ENCODE measurements at regions not wholly inside any gene's neighbourhood (a gene's known extent, or its start where the extent isn't known, plus 50 kb on each side); places are given as distances from the start of the nearest gene placed in this dataset.

DNA sequence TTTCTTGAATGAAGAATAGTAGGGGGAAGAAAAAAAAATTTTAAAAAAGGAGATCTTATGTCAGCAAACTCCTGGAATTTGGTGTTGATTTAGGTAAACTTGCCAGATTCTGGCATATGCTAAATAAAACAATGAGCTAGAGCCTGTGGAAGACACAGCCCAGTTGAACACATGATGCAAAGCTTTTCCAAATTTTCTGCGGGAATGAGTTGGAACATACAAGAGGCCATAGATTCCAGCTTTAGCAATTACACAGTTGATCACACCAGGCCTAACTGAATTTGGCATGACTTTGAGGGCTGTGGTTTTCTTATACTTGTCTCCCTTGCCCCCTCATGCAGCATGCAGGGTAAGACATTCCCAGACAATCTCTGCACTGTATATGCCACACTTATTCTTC, 297.0 kb downstream of the SH3GL2 start:
- TF ChIP-seq CTCF (IDR thresholded peaks at IDR 0.05; ENCODE audit: low read length) = no peak
- no peak for TF ChIP-seq EZH2 (optimal IDR thresholded peaks at IDR 0.05; ENCODE audit: low read depth, low read length)
- TF ChIP-seq EZH2phosphoT487 (IDR thresholded peaks at IDR 0.05; ENCODE audit: low read length) = no peak
- Histone ChIP-seq H2AFZ (ENCODE audit: low read length) (no peak overlapping the region), H3K9me3 (replicated peaks; ENCODE audit: insufficient read depth, low read length) (no peaks in the 10 kb centered on the region), H3K4me3 (ENCODE audit: low read length) (no peak overlapping the region), H3K4me1 (ENCODE audit: low read length) (no peaks in the 10 kb centered on the region), H3K27ac (ENCODE audit: low read length) (no peak overlapping the region), H4K20me1 (ENCODE audit: insufficient read depth, low read length) (no peaks in the 10 kb centered on the region), H3K9me2 (replicated peaks; ENCODE audit: insufficient read depth, low read length) (no peaks in the 10 kb centered on the region), H3K79me2 (ENCODE audit: low read length) (no peaks in the 10 kb centered on the region), H3K36me3 (replicated peaks; ENCODE audit: insufficient read depth, low read length) (no peaks in the 10 kb centered on the region), H3K27me3 (replicated peaks; ENCODE audit: insufficient read depth, low read length) (no peaks in the 10 kb centered on the region), H3K4me2 (ENCODE audit: low read depth, low read length) (no peak overlapping the region), H3F3A (ENCODE audit: insufficient read depth, low read length) (no peaks in the 10 kb centered on the region), H3K9ac (ENCODE audit: low read length) (no peak overlapping the region)
- DNase-seq = no peak

GRCh38 chr9:17876687-17877086, 297.8 kb downstream of the SH3GL2 start:
- H4K20me1 ChIP-seq (ENCODE audit: insufficient read depth, low read length) = no peaks in the 10 kb centered on the region
- no peak overlapping the region for H3K4me2 ChIP-seq (ENCODE audit: low read depth, low read length)
- H3F3A ChIP-seq (ENCODE audit: insufficient read depth, low read length) = no peaks in the 10 kb centered on the region
- no peak for DNase-seq
- H3K9ac ChIP-seq (ENCODE audit: low read length) = no peak overlapping the region
- no peaks in the 10 kb centered on the region for H3K4me1 ChIP-seq (ENCODE audit: low read length)
- H2AFZ ChIP-seq (ENCODE audit: low read length) = no peak overlapping the region
- no peak overlapping the region for H3K4me3 ChIP-seq (ENCODE audit: low read length)
- H3K9me3 ChIP-seq (replicated peaks; ENCODE audit: insufficient read depth, low read length) = no peaks in the 10 kb centered on the region
- H3K36me3 ChIP-seq (replicated peaks; ENCODE audit: insufficient read depth, low read length) = no peaks in the 10 kb centered on the region
- H3K79me2 ChIP-seq (ENCODE audit: low read length) = no peaks in the 10 kb centered on the region
- no peaks in the 10 kb centered on the region for H3K9me2 ChIP-seq (replicated peaks; ENCODE audit: insufficient read depth, low read length)
- no peak overlapping the region for H3K27ac ChIP-seq (ENCODE audit: low read length)
- H3K27me3 ChIP-seq (replicated peaks; ENCODE audit: insufficient read depth, low read length) = no peaks in the 10 kb centered on the region
- TF ChIP-seq EZH2 (optimal IDR thresholded peaks at IDR 0.05; ENCODE audit: low read depth, low read length) = no peak
- no peak for TF ChIP-seq EZH2phosphoT487 (IDR thresholded peaks at IDR 0.05; ENCODE audit: low read length)
- TF ChIP-seq CTCF (IDR thresholded peaks at IDR 0.05; ENCODE audit: low read length) = no peak

GRCh38 chr9:17878810-17879370, 300.0 kb downstream of the SH3GL2 start:
- no peak overlapping the region for H3K4me2 ChIP-seq (ENCODE audit: low read depth, low read length)
- no peak overlapping the region for H3K9ac ChIP-seq (ENCODE audit: low read length)
- H3K27ac ChIP-seq (ENCODE audit: low read length) = no peak overlapping the region
- H3K36me3 ChIP-seq (replicated peaks; ENCODE audit: insufficient read depth, low read length) = no peaks in the 10 kb centered on the region
- no peak for DNase-seq
- H3F3A ChIP-seq (ENCODE audit: insufficient read depth, low read length) = no peaks in the 10 kb centered on the region
- no peaks in the 10 kb centered on the region for H3K79me2 ChIP-seq (ENCODE audit: low read length)
- H3K9me3 ChIP-seq (replicated peaks; ENCODE audit: insufficient read depth, low read length) = no peaks in the 10 kb centered on the region
- H4K20me1 ChIP-seq (ENCODE audit: insufficient read depth, low read length) = no peaks in the 10 kb centered on the region
- no peak overlapping the region for H2AFZ ChIP-seq (ENCODE audit: low read length)
- H3K4me1 ChIP-seq (ENCODE audit: low read length) = no peaks in the 10 kb centered on the region
- H3K4me3 ChIP-seq (ENCODE audit: low read length) = no peak overlapping the region
- no peaks in the 10 kb centered on the region for H3K27me3 ChIP-seq (replicated peaks; ENCODE audit: insufficient read depth, low read length)
- TF ChIP-seq CTCF (IDR thresholded peaks at IDR 0.05; ENCODE audit: low read length) (no peak), EZH2 (optimal IDR thresholded peaks at IDR 0.05; ENCODE audit: low read depth, low read length) (no peak), EZH2phosphoT487 (IDR thresholded peaks at IDR 0.05; ENCODE audit: low read length) (no peak)
- H3K9me2 ChIP-seq (replicated peaks; ENCODE audit: insufficient read depth, low read length) = no peaks in the 10 kb centered on the region

Measured in MM.1S (cell line).